Panc1 (cell line): ENCODE measurements at regions not wholly inside any gene's neighbourhood (a gene's known extent, or its start where the extent isn't known, plus 50 kb on each side); places are given as distances from the start of the nearest gene placed in this dataset.

ENCODE experiments used
- ATAC-seq: fragments of 200-7000 bp; cut with Tn5 transposase; 2 replicates; pipeline ENCODE4 v1.9.1; 2020; ENCODE audit warnings: mild to moderate bottlenecking, moderate library complexity
- BruUV-seq: library from RNA; stranded (reverse); fragments of 400-500 nt; replicated peaks from 2 replicates; lab custom pipeline; 2021; lab: Mats Ljungman, UMichigan
- CTCF ChIA-PET: fragments of 300-600 bp; sonication (Branson Sonifier 250); formaldehyde crosslinking; loops from one replicate; lab custom pipeline; 2022; ENCODE audit warnings: antibody characterized with exemption; lab: Charles Lee
- POLR2A ChIA-PET: fragments of 300-600 bp; sonication (Branson Sonifier 250); formaldehyde crosslinking; loops from one replicate; lab custom pipeline; 2022; ENCODE audit warnings: antibody characterized with exemption; lab: Charles Lee
- DNase-seq: peaks from one replicate; pipeline ENCODE4 v3.0.0-alpha.2; 2010; ENCODE audit warnings: low read depth, low spot score
- H3K27ac ChIP-seq: 2 replicates; pipeline ENCODE4 v1.5.1; 2011; ENCODE audit warnings: mild to moderate bottlenecking, low read length, inconsistent platforms
- H3K27me3 ChIP-seq: fragments of 200-500 bp; sonication (Bioruptor generic); 2 replicates; pipeline ENCODE4 v1.6.0; 2014; ENCODE audit warnings: low read length, inconsistent platforms; ENCODE audit not compliant: control insufficient read depth, insufficient read depth
- H3K36me3 ChIP-seq: fragments of 200-500 bp; sonication (Bioruptor generic); 2 replicates; pipeline ENCODE4 v1.5.1; 2014; ENCODE audit warnings: inconsistent platforms, mild to moderate bottlenecking, low read length, moderate library complexity; ENCODE audit not compliant: control insufficient read depth, insufficient read depth
- H3K4me1 ChIP-seq: 2 replicates; pipeline ENCODE4 v1.5.1; 2011; ENCODE audit warnings: inconsistent platforms, mild to moderate bottlenecking, low read length, moderate library complexity; ENCODE audit not compliant: control insufficient read depth, insufficient read depth
- H3K4me3 ChIP-seq, 2 experiments: 2 replicates each; pipeline ENCODE4 v1.5.1; 2011 to 2012; ENCODE audit warnings: low read depth in 2 of 2, low read length in 2 of 2, mild to moderate bottlenecking in 2 of 2, inconsistent platforms in 1 of 2, moderate library complexity in 1 of 2
- H3K9me3 ChIP-seq: fragments of 200-500 bp; sonication (Bioruptor generic); 2 replicates; pipeline ENCODE4 v1.5.1; 2014; ENCODE audit warnings: low read depth, mild to moderate bottlenecking, inconsistent platforms, low read length, moderate library complexity; ENCODE audit not compliant: control insufficient read depth, insufficient read depth
- POLR2AphosphoS5 ChIP-seq: IDR thresholded peaks from 2 replicates; pipeline ENCODE4 v1.6.1; 2012; ENCODE audit warnings: mild to moderate bottlenecking, low read depth, low read length, moderate library complexity
- SIN3A ChIP-seq: IDR thresholded peaks from 2 replicates; pipeline ENCODE4 v1.6.1; 2012; ENCODE audit warnings: low read depth, mild to moderate bottlenecking, low read length, moderate library complexity, borderline replicate concordance; ENCODE audit not compliant: insufficient read depth
- TCF7L2 ChIP-seq: IDR thresholded peaks from 2 replicates; pipeline ENCODE4 v1.6.1; 2011; ENCODE audit warnings: mild to moderate bottlenecking, low read depth, low read length, inconsistent platforms
- in situ Hi-C: cut with HindIII; loops from 2 replicates; pipeline ENCODE4 v1.10.0; 2016; ENCODE audit warnings: low sequenced_read_pairs, low pct_unique_long_range_greater_than_20kb
- intact Hi-C: fragments of 100-400 bp; cut with micrococcal nuclease; formaldehyde crosslinking; loops from one replicate; pipeline ENCODE4 v1.10.0; 2022; ENCODE audit not compliant: unreplicated experiment
- TF ChIP-seq, protein P1 (sequence below): fragments of 450-650 bp; IDR thresholded peaks from 2 replicates; pipeline ENCODE4 v1.5.1; 2017; ENCODE audit warnings: mild to moderate bottlenecking
- TF ChIP-seq, protein P2 (sequence below), 2 experiments: IDR thresholded peaks; 2 replicates each; pipeline ENCODE4 v1.6.1; 2011 to 2012; ENCODE audit warnings: low read depth in 2 of 2, control low read depth in 1 of 2, low read length in 1 of 2, mild to moderate bottlenecking in 1 of 2, moderate library complexity in 1 of 2; ENCODE audit not compliant: insufficient read depth in 1 of 2

DNA sequence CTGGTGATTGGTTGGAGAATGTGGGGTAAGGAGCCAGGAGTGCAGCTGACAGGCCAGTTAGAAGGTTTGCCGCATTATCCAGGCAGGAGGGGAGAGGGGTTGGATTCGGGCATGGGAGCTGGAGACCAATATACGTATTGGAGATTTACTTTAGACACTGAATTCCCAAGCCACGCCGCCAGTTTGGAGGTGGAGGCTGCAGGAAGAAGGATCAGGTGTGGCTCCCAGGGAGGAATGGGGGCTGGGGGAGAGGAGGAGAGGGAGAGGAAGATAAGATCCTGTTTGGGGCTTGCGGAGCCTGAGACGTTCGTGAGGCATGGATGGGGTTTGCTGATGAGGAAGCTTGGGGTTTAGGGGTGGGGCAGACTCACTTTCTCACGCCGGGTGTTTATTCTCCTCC, 155.1 kb upstream of the IGSF21 start:
- Histone ChIP-seq H3K27ac (no peak overlapping the region), H3K4me1 (no peaks in the 10 kb centered on the region), H3K9me3 (no peaks in the 10 kb centered on the region), H3K4me3 (no peak overlapping the region), H3K27me3 (peaks cover 8% of the 10 kb centered on the region; the same call in 1 of the 2 replicates), H3K36me3 (no peaks in the 10 kb centered on the region)
- no TSS peak for BruUV-seq
- ChIA-PET POLR2A (no interaction called here), CTCF (no interaction called here)
- TF ChIP-seq SIN3A: no peak
- TF ChIP-seq, protein P1, sequence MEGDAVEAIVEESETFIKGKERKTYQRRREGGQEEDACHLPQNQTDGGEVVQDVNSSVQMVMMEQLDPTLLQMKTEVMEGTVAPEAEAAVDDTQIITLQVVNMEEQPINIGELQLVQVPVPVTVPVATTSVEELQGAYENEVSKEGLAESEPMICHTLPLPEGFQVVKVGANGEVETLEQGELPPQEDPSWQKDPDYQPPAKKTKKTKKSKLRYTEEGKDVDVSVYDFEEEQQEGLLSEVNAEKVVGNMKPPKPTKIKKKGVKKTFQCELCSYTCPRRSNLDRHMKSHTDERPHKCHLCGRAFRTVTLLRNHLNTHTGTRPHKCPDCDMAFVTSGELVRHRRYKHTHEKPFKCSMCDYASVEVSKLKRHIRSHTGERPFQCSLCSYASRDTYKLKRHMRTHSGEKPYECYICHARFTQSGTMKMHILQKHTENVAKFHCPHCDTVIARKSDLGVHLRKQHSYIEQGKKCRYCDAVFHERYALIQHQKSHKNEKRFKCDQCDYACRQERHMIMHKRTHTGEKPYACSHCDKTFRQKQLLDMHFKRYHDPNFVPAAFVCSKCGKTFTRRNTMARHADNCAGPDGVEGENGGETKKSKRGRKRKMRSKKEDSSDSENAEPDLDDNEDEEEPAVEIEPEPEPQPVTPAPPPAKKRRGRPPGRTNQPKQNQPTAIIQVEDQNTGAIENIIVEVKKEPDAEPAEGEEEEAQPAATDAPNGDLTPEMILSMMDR: no peak
- TF ChIP-seq, protein P2, sequence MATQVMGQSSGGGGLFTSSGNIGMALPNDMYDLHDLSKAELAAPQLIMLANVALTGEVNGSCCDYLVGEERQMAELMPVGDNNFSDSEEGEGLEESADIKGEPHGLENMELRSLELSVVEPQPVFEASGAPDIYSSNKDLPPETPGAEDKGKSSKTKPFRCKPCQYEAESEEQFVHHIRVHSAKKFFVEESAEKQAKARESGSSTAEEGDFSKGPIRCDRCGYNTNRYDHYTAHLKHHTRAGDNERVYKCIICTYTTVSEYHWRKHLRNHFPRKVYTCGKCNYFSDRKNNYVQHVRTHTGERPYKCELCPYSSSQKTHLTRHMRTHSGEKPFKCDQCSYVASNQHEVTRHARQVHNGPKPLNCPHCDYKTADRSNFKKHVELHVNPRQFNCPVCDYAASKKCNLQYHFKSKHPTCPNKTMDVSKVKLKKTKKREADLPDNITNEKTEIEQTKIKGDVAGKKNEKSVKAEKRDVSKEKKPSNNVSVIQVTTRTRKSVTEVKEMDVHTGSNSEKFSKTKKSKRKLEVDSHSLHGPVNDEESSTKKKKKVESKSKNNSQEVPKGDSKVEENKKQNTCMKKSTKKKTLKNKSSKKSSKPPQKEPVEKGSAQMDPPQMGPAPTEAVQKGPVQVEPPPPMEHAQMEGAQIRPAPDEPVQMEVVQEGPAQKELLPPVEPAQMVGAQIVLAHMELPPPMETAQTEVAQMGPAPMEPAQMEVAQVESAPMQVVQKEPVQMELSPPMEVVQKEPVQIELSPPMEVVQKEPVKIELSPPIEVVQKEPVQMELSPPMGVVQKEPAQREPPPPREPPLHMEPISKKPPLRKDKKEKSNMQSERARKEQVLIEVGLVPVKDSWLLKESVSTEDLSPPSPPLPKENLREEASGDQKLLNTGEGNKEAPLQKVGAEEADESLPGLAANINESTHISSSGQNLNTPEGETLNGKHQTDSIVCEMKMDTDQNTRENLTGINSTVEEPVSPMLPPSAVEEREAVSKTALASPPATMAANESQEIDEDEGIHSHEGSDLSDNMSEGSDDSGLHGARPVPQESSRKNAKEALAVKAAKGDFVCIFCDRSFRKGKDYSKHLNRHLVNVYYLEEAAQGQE (IDR thresholded peaks at IDR 0.05; ENCODE audit: insufficient read depth in 1 of 2, low read depth in 2 of 2, low read length in 1 of 2): no peak
- TF ChIP-seq POLR2AphosphoS5: no peak
- no peak for TF ChIP-seq TCF7L2
- intact Hi-C loops: no loop called here
- ATAC-seq (no peak), DNase-seq (no peak)
- in situ Hi-C loops: no loop called here

DNA sequence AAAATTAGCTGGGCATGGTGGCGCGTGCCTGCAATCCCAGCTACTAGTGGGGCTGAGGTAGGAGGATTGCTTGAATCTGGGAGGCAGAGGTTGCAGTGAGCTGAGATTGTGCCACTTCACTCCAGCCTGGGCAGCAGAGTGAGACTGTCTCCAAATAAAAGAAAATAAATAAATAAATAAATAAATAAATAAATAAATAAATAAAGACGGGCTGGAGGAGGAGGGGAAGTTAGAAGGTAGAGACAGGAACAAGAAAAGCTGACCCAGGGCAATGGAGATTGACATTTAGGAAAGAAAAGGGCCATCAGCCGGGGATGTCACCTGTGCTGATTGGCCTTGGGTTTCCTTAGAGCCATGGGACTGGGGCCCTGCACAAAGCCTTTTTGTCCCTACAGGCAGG, 153.7 kb upstream of the IGSF21 start:
- ChIA-PET POLR2A (no interaction called here), CTCF (no interaction called here)
- DNase-seq (no peak), ATAC-seq (no peak)
- no peak overlapping the region for H3K4me3 ChIP-seq
- H3K9me3 ChIP-seq: no peaks in the 10 kb centered on the region
- TF ChIP-seq POLR2AphosphoS5 (no peak), TCF7L2 (no peak), SIN3A (no peak)
- TF ChIP-seq, protein P1: no peak
- in situ Hi-C loops: no loop called here
- H3K36me3 ChIP-seq: no peaks in the 10 kb centered on the region
- H3K27ac ChIP-seq: no peak overlapping the region
- no TSS peak for BruUV-seq
- no peaks in the 10 kb centered on the region for H3K4me1 ChIP-seq
- H3K27me3 ChIP-seq: peaks cover 8% of the 10 kb centered on the region; the same call in 1 of the 2 replicates
- intact Hi-C loops: no loop called here
